Mesenchymal stem cell (in vitro differentiated cells and primary cell): ENCODE measurements at regions not wholly inside any gene's neighbourhood (a gene's known extent, or its start where the extent isn't known, plus 50 kb on each side); places are given as distances from the start of the nearest gene placed in this dataset.

Source experiments
- DNase-seq: peaks from one replicate; pipeline ENCODE4 v3.0.0-alpha.2; 2013
- H2AFZ ChIP-seq: one replicate; pipeline ENCODE4 v1.6.1; 2013; ENCODE audit warnings: low read depth, mild to moderate bottlenecking, control low read depth, inconsistent platforms, low read length, moderate library complexity
- H2AK5ac ChIP-seq: 2 replicates; pipeline ENCODE4 v1.6.1; 2013; ENCODE audit warnings: low read length, moderate library complexity, mild to moderate bottlenecking, inconsistent platforms; ENCODE audit not compliant: severe bottlenecking
- H2BK120ac ChIP-seq: one replicate; pipeline ENCODE4 v1.6.1; 2013; ENCODE audit warnings: low read depth, mild to moderate bottlenecking, inconsistent platforms, low read length, moderate library complexity
- H2BK12ac ChIP-seq, 2 experiments: one replicate each; pipeline ENCODE4 v1.6.1; 2013; ENCODE audit warnings: inconsistent platforms in 2 of 2, low read length in 2 of 2, mild to moderate bottlenecking in 2 of 2, moderate library complexity in 2 of 2, control low read depth in 1 of 2
- H2BK15ac ChIP-seq: one replicate; pipeline ENCODE4 v1.6.1; 2013; ENCODE audit warnings: mild to moderate bottlenecking, low read depth, inconsistent platforms; ENCODE audit not compliant: poor library complexity, severe bottlenecking
- H2BK5ac ChIP-seq: 2 replicates; pipeline ENCODE4 v1.6.1; 2013; ENCODE audit warnings: low read depth, mild to moderate bottlenecking, low read length, control low read depth, inconsistent platforms; ENCODE audit not compliant: poor library complexity, severe bottlenecking
- H3K14ac ChIP-seq, 2 experiments: one replicate each; pipeline ENCODE4 v1.6.1; 2013; ENCODE audit warnings: inconsistent platforms in 2 of 2, low read length in 2 of 2, control low read depth in 1 of 2, mild to moderate bottlenecking in 1 of 2, moderate library complexity in 1 of 2
- H3K18ac ChIP-seq, 2 experiments: one replicate each; pipeline ENCODE4 v1.6.1; 2013; ENCODE audit warnings: inconsistent platforms in 2 of 2, low read length in 2 of 2, control low read depth in 1 of 2, low read depth in 1 of 2, mild to moderate bottlenecking in 1 of 2
- H3K23ac ChIP-seq, 2 experiments: one replicate each; pipeline ENCODE4 v1.6.1; 2013; ENCODE audit warnings: inconsistent platforms in 2 of 2, low read length in 2 of 2, mild to moderate bottlenecking in 2 of 2, moderate library complexity in 2 of 2, control low read depth in 1 of 2
- H3K27ac ChIP-seq: 2 replicates; pipeline ENCODE4 v1.5.1; 2013; ENCODE audit warnings: mild to moderate bottlenecking, moderate library complexity, low read length, control low read depth, inconsistent platforms; ENCODE audit not compliant: poor library complexity, severe bottlenecking
- H3K27me3 ChIP-seq, 2 experiments: 2 replicates each; pipeline versions ENCODE4 v1.6.1 to v1.7.0; 2013; ENCODE audit warnings: low read length in 2 of 2, mild to moderate bottlenecking in 2 of 2, moderate library complexity in 2 of 2, control low read depth in 1 of 2, inconsistent platforms in 1 of 2; ENCODE audit not compliant: control insufficient read depth in 1 of 2, insufficient read depth in 1 of 2
- H3K36me3 ChIP-seq, 2 experiments: 2 replicates each; pipeline versions ENCODE4 v1.6.1 to v1.7.0; 2013; ENCODE audit warnings: low read length in 2 of 2, control low read depth in 1 of 2, inconsistent platforms in 1 of 2, low read depth in 1 of 2, mild to moderate bottlenecking in 1 of 2; ENCODE audit not compliant: insufficient read depth in 2 of 2, control insufficient read depth in 1 of 2
- H3K4ac ChIP-seq, 2 experiments: one replicate each; pipeline ENCODE4 v1.6.1; 2013; ENCODE audit warnings: inconsistent platforms in 2 of 2, low read length in 2 of 2, mild to moderate bottlenecking in 2 of 2, moderate library complexity in 2 of 2, control low read depth in 1 of 2, low read depth in 1 of 2
- H3K4me1 ChIP-seq: 2 replicates; pipeline ENCODE4 v1.6.1; 2013; ENCODE audit warnings: low read depth, low read length, control low read depth; ENCODE audit not compliant: control insufficient read depth, insufficient read depth
- H3K4me2 ChIP-seq: 2 replicates; pipeline ENCODE4 v1.6.1; 2013; ENCODE audit warnings: low read length, mild to moderate bottlenecking, inconsistent platforms; ENCODE audit not compliant: poor library complexity, severe bottlenecking
- H3K4me3 ChIP-seq, 2 experiments: 2 replicates each; pipeline versions ENCODE4 v1.5.1 to v1.7.0; 2013; ENCODE audit warnings: low read length in 2 of 2, mild to moderate bottlenecking in 2 of 2, control low read depth in 1 of 2, low read depth in 1 of 2; ENCODE audit not compliant: insufficient read depth in 1 of 2
- H3K79me1 ChIP-seq: replicated peaks from 2 replicates; pipeline ENCODE4 v1.6.1; 2013; ENCODE audit warnings: mild to moderate bottlenecking, control low read depth, low read length, inconsistent platforms; ENCODE audit not compliant: poor library complexity, severe bottlenecking
- H3K9ac ChIP-seq: 2 replicates; pipeline ENCODE4 v1.7.0; 2013; ENCODE audit warnings: mild to moderate bottlenecking, low read length, moderate library complexity
- H3K9me3 ChIP-seq: 2 replicates; pipeline ENCODE4 v1.7.0; 2013; ENCODE audit warnings: mild to moderate bottlenecking, low read length; ENCODE audit not compliant: control insufficient read depth
- H4K8ac ChIP-seq: one replicate; pipeline ENCODE4 v1.6.1; 2013; ENCODE audit warnings: inconsistent platforms, mild to moderate bottlenecking, low read length, moderate library complexity
- H4K91ac ChIP-seq: one replicate; pipeline ENCODE4 v1.6.1; 2013; ENCODE audit warnings: mild to moderate bottlenecking, low read length, inconsistent platforms
- WGBS: methylation state at CpG from one replicate; pipeline ENCODE4 v1.1.7; 2013; ENCODE audit warnings: mixed read lengths; 5-methylcytosine and 5-hydroxymethylcytosine counted together

DNA sequence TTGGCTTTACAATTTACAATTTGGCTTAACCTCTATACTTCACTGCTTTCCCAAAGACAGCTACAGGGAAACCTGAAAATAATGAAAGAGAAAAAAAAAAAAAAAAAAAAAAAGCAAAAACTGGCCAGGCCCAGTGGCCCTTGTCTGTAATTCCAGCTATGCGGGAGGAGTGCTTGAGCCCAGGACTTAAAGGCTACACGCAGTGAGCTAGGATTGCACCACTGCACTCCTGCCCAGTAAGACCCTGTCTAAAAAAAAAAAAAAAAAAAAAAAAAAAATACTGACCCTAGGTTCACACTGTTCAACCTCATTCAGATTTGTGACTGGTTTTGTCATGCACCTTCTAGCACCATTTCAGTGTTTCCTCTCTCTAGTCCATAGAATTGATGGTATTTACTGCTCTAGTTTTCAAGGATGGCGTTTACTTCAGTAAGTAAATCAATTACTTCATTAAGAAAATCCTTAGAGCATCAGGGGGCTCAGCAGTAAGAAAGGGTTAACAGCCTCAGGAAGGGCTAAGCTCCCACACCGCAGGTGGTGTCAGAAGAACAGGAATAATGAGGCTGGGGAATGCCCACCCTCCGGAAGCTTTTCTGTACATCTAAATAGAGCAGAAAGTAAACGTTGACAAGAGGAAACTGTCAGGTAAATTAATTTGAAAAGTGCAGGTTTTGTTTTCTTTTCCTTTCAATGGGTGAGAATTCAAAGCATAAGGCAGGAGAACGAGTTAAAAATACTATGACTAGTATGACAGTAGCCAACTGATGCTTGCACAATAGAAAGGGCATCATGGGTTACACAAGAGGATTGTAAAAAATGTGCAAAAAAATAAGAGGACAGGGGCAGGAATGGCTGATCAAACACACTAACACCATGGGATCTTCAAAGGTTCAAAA is 115.0 kb upstream of the MDM1 start:
- whole genome bisulfite sequencing: 22% methylated on average over 6 of the region's 7 CpGs
- H3K27ac ChIP-seq: no peak overlapping the region

DNA sequence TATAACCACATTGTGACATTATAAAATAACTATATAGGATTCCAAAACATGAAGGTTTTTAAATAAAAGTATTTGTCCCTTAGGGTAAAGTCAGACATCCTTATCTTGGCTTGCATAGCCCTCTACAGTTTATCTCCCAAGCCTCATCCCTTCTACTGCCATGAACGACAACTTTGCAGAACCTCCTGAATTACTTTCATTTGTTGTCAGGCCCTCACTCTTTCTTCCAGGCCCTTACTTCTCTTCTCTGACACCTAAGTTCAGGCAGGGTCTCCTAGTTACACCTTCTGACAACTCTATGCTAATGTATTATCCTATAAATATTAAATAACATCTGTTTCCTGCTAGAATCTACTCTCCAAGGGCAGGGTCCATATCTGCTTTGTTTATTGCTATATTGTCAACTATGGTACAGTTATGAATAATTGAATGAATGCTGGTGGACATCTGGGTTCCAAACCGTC is 115.7 kb upstream of the MDM1 start:
- 57% methylated on average over 2 of the region's 2 CpGs for WGBS
- no peak overlapping the region for H4K8ac ChIP-seq

More for the DNA sequence above, 115.0 kb upstream of the MDM1 start:
- no peaks in the 10 kb centered on the region for H3K27me3 ChIP-seq
- H3K36me3 ChIP-seq: no peaks in the 10 kb centered on the region
- no peak overlapping the region for H3K4me3 ChIP-seq
- no peak overlapping the region for H3K4ac ChIP-seq
- H3K14ac ChIP-seq: no peak overlapping the region
- no peaks in the 10 kb centered on the region for H3K79me1 ChIP-seq
- H2BK15ac ChIP-seq: no peak overlapping the region
- no peak overlapping the region for H3K23ac ChIP-seq
- H2AK5ac ChIP-seq: no peak overlapping the region
- DNase-seq: no peak
- no peak overlapping the region for H3K18ac ChIP-seq
- H2BK5ac ChIP-seq: no peak overlapping the region
- no peak overlapping the region for H3K4me2 ChIP-seq
- H2BK120ac ChIP-seq: no peak overlapping the region
- H2AFZ ChIP-seq: no peak overlapping the region
- H4K91ac ChIP-seq: no peak overlapping the region
- no peak overlapping the region for H4K8ac ChIP-seq
- H3K9me3 ChIP-seq: peaks cover 16% of the 10 kb centered on the region
- no peaks in the 10 kb centered on the region for H3K4me1 ChIP-seq
- H3K9ac ChIP-seq: no peak overlapping the region
- H2BK12ac ChIP-seq: no peak overlapping the region

DNA sequence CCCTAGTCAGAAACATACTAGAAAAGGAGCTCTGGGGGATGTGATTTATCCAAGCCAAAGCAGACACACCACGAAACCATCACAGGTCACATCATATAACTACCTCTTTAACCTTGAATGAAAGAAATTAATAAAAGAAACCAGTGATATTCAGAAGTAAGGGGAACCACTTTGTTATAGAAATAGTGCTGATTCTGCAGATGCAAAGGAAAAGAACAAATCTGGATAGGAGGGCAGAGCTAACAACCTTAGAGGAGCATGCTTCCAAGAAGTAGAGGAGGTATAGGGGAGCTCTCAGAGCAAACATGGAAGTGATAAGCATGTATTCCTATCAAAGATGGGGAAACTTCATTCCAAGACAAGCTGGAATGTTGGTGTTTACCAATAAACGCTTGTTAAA is 117.0 kb upstream of the MDM1 start:
- Histone ChIP-seq H2BK15ac (no peak overlapping the region), H3K18ac (no peak overlapping the region), H2BK120ac (no peak overlapping the region), H3K36me3 (no peaks in the 10 kb centered on the region), H3K9ac (no peak overlapping the region), H2BK5ac (no peak overlapping the region), H2AFZ (no peak overlapping the region), H3K23ac (no peak overlapping the region), H4K91ac (no peak overlapping the region), H3K4ac (no peak overlapping the region), H3K9me3 (peaks cover 8% of the 10 kb centered on the region), H2BK12ac (no peak overlapping the region), H3K4me3 (no peak overlapping the region), H3K79me1 (no peaks in the 10 kb centered on the region), H4K8ac (no peak overlapping the region), H2AK5ac (no peak overlapping the region), H3K14ac (no peak overlapping the region), H3K27me3 (no peaks in the 10 kb centered on the region), H3K27ac (no peak overlapping the region), H3K4me1 (no peaks in the 10 kb centered on the region), H3K4me2 (no peak overlapping the region)
- no peak for DNase-seq
- WGBS: 100% methylated on average over 1 of the region's 2 CpGs

More for the DNA sequence above, 115.7 kb upstream of the MDM1 start:
- no peak overlapping the region for H2BK120ac ChIP-seq
- H2AK5ac ChIP-seq: no peak overlapping the region
- no peak overlapping the region for H3K4me2 ChIP-seq
- DNase-seq: no peak
- H3K18ac ChIP-seq: no peak overlapping the region
- H2AFZ ChIP-seq: no peak overlapping the region
- H2BK5ac ChIP-seq: no peak overlapping the region
- no peak overlapping the region for H3K27ac ChIP-seq
- no peaks in the 10 kb centered on the region for H3K79me1 ChIP-seq
- H3K4me1 ChIP-seq: no peaks in the 10 kb centered on the region
- no peak overlapping the region for H3K23ac ChIP-seq
- no peak overlapping the region for H4K91ac ChIP-seq
- no peak overlapping the region for H3K4ac ChIP-seq
- H3K14ac ChIP-seq: no peak overlapping the region
- H3K27me3 ChIP-seq: no peaks in the 10 kb centered on the region
- no peaks in the 10 kb centered on the region for H3K36me3 ChIP-seq
- H3K4me3 ChIP-seq: no peak overlapping the region
- H2BK15ac ChIP-seq: no peak overlapping the region
- no peak overlapping the region for H2BK12ac ChIP-seq
- peaks cover 16% of the 10 kb centered on the region for H3K9me3 ChIP-seq
- no peak overlapping the region for H3K9ac ChIP-seq

DNA sequence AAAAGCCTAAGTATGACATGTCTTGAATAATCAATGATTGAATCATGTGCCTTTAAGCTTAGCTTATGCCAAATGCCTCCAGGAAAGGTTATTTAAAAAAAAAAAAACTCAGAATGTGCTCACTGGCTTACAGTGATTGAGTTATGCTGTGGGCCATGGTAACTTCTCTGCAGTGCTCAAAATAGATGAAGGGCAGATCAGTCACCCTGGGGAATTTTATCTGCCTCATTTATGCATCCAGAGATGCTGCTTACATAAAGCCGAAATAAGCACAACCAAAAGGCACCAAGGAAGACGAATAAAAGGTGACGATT is 118.7 kb upstream of the MDM1 start:
- Histone ChIP-seq H3K4ac (no peak overlapping the region), H3K4me2 (no peak overlapping the region), H2BK5ac (no peak overlapping the region), H2BK12ac (no peak overlapping the region), H3K23ac (no peak overlapping the region), H3K36me3 (no peaks in the 10 kb centered on the region), H3K9ac (peak overlapping the region; percentile 69), H2AFZ (no peak overlapping the region), H4K8ac (no peak overlapping the region), H3K9me3 (no peaks in the 10 kb centered on the region), H3K14ac (no peak overlapping the region), H3K79me1 (no peaks in the 10 kb centered on the region), H3K4me1 (no peaks in the 10 kb centered on the region), H4K91ac (no peak overlapping the region), H2BK120ac (no peak overlapping the region), H3K27me3 (no peaks in the 10 kb centered on the region), H2AK5ac (no peak overlapping the region), H2BK15ac (no peak overlapping the region), H3K18ac (no peak overlapping the region), H3K4me3 (peak overlapping the region in 1 of 2 experiments; percentile 64), H3K27ac (no peak overlapping the region)
- 90% methylated on average over 3 of the region's 3 CpGs for WGBS
- DNase-seq: no peak
